ENCODE measurements at regions not wholly inside any gene's neighbourhood (a gene's known extent, or its start where the extent isn't known, plus 50 kb on each side); places are given as distances from the start of the nearest gene placed in this dataset.

DNA sequence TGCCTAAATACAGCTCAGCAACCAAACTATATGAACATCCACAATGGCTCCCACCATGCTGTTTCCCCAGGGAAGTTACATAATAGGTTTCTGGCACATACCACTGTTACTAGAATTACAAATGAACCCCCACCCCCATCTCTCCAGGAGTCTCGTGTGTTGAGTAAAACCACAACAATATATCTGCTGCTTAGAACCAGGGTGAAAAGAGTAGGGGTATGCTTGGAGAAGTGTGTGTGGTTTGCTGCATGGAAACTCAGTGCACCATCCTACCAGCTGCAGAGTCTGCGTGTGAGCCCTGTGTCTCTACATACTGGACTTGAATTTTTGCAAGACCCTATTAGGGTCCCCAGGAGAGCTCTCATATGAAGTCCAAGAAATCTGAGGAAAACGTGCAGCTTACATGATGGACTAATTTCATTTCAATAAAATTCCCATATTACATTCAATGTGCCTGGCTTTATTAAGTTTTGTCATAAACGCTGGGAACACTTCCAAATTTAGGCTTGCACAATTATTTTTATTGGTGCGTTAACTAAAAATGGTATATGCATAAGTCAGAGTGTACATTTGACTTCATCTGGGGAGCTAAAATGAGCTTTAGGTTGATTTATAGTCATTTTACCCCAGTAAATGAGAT, 104.5 kb upstream of the NFIB start:
- DNase-seq, result no peak
- intact Hi-C loops (cut with DNase I), result no loop called here
- H3K4me3 ChIP-seq, result no peak overlapping the region
- no peak for ATAC-seq
- H3K36me3 ChIP-seq, result no peaks in the 10 kb centered on the region
- H3K27me3 ChIP-seq, result no peaks in the 10 kb centered on the region
- TF ChIP-seq, protein P1, sequence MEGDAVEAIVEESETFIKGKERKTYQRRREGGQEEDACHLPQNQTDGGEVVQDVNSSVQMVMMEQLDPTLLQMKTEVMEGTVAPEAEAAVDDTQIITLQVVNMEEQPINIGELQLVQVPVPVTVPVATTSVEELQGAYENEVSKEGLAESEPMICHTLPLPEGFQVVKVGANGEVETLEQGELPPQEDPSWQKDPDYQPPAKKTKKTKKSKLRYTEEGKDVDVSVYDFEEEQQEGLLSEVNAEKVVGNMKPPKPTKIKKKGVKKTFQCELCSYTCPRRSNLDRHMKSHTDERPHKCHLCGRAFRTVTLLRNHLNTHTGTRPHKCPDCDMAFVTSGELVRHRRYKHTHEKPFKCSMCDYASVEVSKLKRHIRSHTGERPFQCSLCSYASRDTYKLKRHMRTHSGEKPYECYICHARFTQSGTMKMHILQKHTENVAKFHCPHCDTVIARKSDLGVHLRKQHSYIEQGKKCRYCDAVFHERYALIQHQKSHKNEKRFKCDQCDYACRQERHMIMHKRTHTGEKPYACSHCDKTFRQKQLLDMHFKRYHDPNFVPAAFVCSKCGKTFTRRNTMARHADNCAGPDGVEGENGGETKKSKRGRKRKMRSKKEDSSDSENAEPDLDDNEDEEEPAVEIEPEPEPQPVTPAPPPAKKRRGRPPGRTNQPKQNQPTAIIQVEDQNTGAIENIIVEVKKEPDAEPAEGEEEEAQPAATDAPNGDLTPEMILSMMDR (IDR thresholded peaks at IDR 0.05), result no peak
- no peak overlapping the region for H3K27ac ChIP-seq
- H3K9me3 ChIP-seq, result no peaks in the 10 kb centered on the region
- H3K4me1 ChIP-seq, result no peaks in the 10 kb centered on the region

GRCh38 chr9:14417237-14417636, 103.3 kb upstream of the NFIB start:
- H3K9me3 ChIP-seq, result no peaks in the 10 kb centered on the region
- TF ChIP-seq, protein P1 (IDR thresholded peaks at IDR 0.05), result no peak
- intact Hi-C loops (cut with DNase I), result no loop called here
- DNase-seq (no peak), ATAC-seq (no peak)
- no peaks in the 10 kb centered on the region for H3K36me3 ChIP-seq
- H3K4me1 ChIP-seq, result no peaks in the 10 kb centered on the region
- no peak overlapping the region for H3K27ac ChIP-seq
- no peaks in the 10 kb centered on the region for H3K27me3 ChIP-seq
- H3K4me3 ChIP-seq, result no peak overlapping the region

- no peak overlapping the region for H3K4me3 ChIP-seq
- intact Hi-C loops (cut with DNase I), result no loop called here
- no peak for DNase-seq
- ATAC-seq, result no peak
- H3K36me3 ChIP-seq, result no peaks in the 10 kb centered on the region
- no peak overlapping the region for H3K27ac ChIP-seq
- H3K9me3 ChIP-seq, result no peaks in the 10 kb centered on the region
- no peaks in the 10 kb centered on the region for H3K27me3 ChIP-seq
- TF ChIP-seq, protein P1 (IDR thresholded peaks at IDR 0.05), result no peak
- H3K4me1 ChIP-seq, result no peaks in the 10 kb centered on the region
Measured at GRCh38 chr9:14415947-14416346, 102.0 kb upstream of the NFIB start.

DNA sequence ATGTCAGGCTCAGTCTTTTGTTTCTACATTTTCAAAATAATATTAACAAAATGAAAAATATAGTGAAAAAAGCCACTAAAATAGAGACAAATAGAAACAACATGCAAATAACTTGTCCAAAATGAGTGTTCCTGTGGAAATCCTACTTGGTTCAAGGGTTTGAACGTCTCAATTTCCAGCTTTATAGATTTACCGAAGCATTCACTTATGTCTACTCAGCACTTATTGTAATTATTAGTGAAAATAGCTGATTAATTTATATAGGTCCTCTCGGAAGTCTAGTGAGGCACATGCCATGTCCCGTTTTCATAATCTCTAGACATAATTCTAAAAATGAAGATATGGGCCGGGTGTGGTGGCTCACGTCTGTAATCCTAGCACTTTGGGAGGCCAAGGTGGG, 99.9 kb upstream of the NFIB start:
- DNase-seq, result no peak
- Histone ChIP-seq H3K9me3 (no peaks in the 10 kb centered on the region), H3K27ac (no peak overlapping the region), H3K4me3 (no peak overlapping the region), H3K36me3 (no peaks in the 10 kb centered on the region), H3K4me1 (no peaks in the 10 kb centered on the region), H3K27me3 (no peaks in the 10 kb centered on the region)
- ATAC-seq, result no peak
- intact Hi-C loops (cut with DNase I), result no loop called here
- TF ChIP-seq, protein P1 (IDR thresholded peaks at IDR 0.05), result no peak

DNA sequence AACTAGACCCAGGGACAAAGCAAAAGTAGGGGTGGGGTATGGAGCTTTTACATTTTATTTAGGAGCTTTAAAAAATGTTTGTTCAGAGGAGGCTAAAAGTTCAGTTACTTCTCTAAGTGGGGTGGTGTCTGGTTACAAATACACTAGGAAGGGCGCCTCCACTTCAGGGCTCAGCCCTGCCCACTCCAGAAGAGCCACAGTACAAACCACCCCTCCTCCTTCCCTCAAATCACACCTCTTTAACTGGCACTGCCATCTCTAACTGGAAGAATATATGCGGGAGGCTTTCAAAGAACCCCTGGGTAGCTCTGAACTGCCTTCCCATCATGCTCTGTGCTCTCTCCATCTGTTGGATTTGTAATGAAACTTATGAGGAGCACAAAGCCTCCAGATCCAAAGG, 98.8 kb upstream of the NFIB start:
- H3K36me3 ChIP-seq, result no peaks in the 10 kb centered on the region
- TF ChIP-seq, protein P1 (IDR thresholded peaks at IDR 0.05), result no peak
- H3K9me3 ChIP-seq, result no peaks in the 10 kb centered on the region
- H3K27me3 ChIP-seq, result no peaks in the 10 kb centered on the region
- H3K4me1 ChIP-seq, result no peaks in the 10 kb centered on the region
- H3K27ac ChIP-seq, result no peak overlapping the region
- DNase-seq, result no peak
- intact Hi-C loops (cut with DNase I), result no loop called here
- H3K4me3 ChIP-seq, result no peak overlapping the region
- ATAC-seq, result peak; percentile 75

DNA sequence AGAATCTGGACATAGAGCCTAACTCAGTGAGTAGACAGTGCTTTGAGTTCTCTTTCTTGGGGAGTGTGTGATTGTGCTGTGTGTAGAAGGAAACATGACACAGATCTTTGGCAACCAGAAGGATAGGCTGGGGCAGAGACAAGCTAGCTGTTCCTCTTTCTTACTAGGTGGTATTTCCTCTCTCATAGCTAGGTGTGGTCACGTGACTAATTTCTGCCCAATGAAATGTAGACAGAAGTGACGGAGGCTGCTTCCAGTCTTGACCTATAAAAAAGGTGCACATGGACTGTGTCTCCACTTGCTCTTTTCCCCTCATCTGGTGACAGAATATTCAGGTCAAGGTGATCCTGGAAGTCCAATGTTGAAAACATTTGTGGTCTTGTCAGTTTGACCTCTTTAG, 92.5 kb upstream of the NFIB start:
- intact Hi-C loops (cut with DNase I), result no loop called here
- H3K36me3 ChIP-seq, result no peaks in the 10 kb centered on the region

More for the DNA sequence above, 92.5 kb upstream of the NFIB start:
- no peaks in the 10 kb centered on the region for H3K27me3 ChIP-seq
- ATAC-seq (no peak), DNase-seq (no peak)
- H3K4me1 ChIP-seq, result no peaks in the 10 kb centered on the region
- TF ChIP-seq, protein P1 (IDR thresholded peaks at IDR 0.05), result no peak
- no peaks in the 10 kb centered on the region for H3K9me3 ChIP-seq
- H3K27ac ChIP-seq, result no peak overlapping the region
- H3K4me3 ChIP-seq, result no peak overlapping the region

Data from upper lobe of right lung (tissue), 1 donor.